GM12892 (cell line): ENCODE measurements at regions not wholly inside any gene's neighbourhood (a gene's known extent, or its start where the extent isn't known, plus 50 kb on each side); places are given as distances from the start of the nearest gene placed in this dataset.

Experiments used
- DNase-seq: peaks from one replicate; pipeline ENCODE4 v3.0.0; 2011; ENCODE audit not compliant: insufficient read length
- FAIRE-seq: peaks from 2 replicates; lab custom pipeline; 2011; peaks lifted over from hg19 to GRCh38; lab: Jason Lieb, UNC
- POLR2A ChIP-seq: IDR thresholded peaks from 2 replicates; pipeline ENCODE4 v1.6.1; 2011; ENCODE audit warnings: low read depth, low read length, control low read depth
- POLR2AphosphoS5 ChIP-seq: IDR thresholded peaks from 2 replicates; pipeline ENCODE4 v1.6.1; 2011; ENCODE audit warnings: low read depth, low read length, control low read depth
- TAF1 ChIP-seq: IDR thresholded peaks from 2 replicates; pipeline ENCODE4 v1.6.1; 2011; ENCODE audit warnings: low read depth, mild to moderate bottlenecking, control low read depth, low read length, borderline replicate concordance

GRCh38 chr14:97344666-97345065 lies 547.5 kb downstream of the VRK1 start:
- no peak for DNase-seq
- FAIRE-seq: no peak
- TF ChIP-seq POLR2AphosphoS5 (no peak), TAF1 (no peak), POLR2A (no peak)

GRCh38 chr14:97346675-97347074 lies 549.5 kb downstream of the VRK1 start:
- TF ChIP-seq TAF1 (no peak), POLR2A (no peak), POLR2AphosphoS5 (no peak)
- no peak for DNase-seq
- no peak for FAIRE-seq

- FAIRE-seq (no peak), DNase-seq (no peak)
- TF ChIP-seq POLR2A: no peak
- no peak for TF ChIP-seq TAF1
- no peak for TF ChIP-seq POLR2AphosphoS5
Measured at GRCh38 chr14:97349463-97349862, 552.3 kb downstream of the VRK1 start.

GRCh38 chr14:97349946-97350345 lies 552.8 kb downstream of the VRK1 start:
- FAIRE-seq (no peak), DNase-seq (no peak)
- TF ChIP-seq POLR2A: no peak
- TF ChIP-seq TAF1: no peak
- no peak for TF ChIP-seq POLR2AphosphoS5

- peak; percentile 9 for FAIRE-seq
- TF ChIP-seq TAF1 (no peak), POLR2A (no peak), POLR2AphosphoS5 (no peak)
Measured at GRCh38 chr14:97350415-97350814, 553.2 kb downstream of the VRK1 start.

GRCh38 chr14:97350894-97351731 lies 553.9 kb downstream of the VRK1 start:
- DNase-seq (no peak), FAIRE-seq (peak; percentile 27)
- TF ChIP-seq POLR2A (no peak), POLR2AphosphoS5 (no peak), TAF1 (no peak)

More at GRCh38 chr14:97350415-97350814, 553.2 kb downstream of the VRK1 start:
- DNase-seq: no peak

GRCh38 chr14:97353102-97353501 lies 555.9 kb downstream of the VRK1 start:
- no peak for DNase-seq
- FAIRE-seq: no peak
- no peak for TF ChIP-seq POLR2AphosphoS5
- no peak for TF ChIP-seq POLR2A
- TF ChIP-seq TAF1: no peak

GRCh38 chr14:97354119-97354722 lies 557.0 kb downstream of the VRK1 start:
- DNase-seq: no peak

GRCh38 chr14:97359341-97359740 lies 562.2 kb downstream of the VRK1 start:
- TF ChIP-seq TAF1: no peak
- no peak for TF ChIP-seq POLR2A
- no peak for TF ChIP-seq POLR2AphosphoS5
- DNase-seq (no peak), FAIRE-seq (no peak)

More at GRCh38 chr14:97354119-97354722, 557.0 kb downstream of the VRK1 start:
- FAIRE-seq: no peak
- TF ChIP-seq POLR2A: no peak
- no peak for TF ChIP-seq TAF1
- TF ChIP-seq POLR2AphosphoS5: no peak

- FAIRE-seq (no peak), DNase-seq (no peak)
- no peak for TF ChIP-seq TAF1
- no peak for TF ChIP-seq POLR2A
- no peak for TF ChIP-seq POLR2AphosphoS5
Measured at GRCh38 chr14:97361181-97361580, 564.0 kb downstream of the VRK1 start.

- FAIRE-seq (no peak), DNase-seq (no peak)
- TF ChIP-seq TAF1: no peak
Measured at GRCh38 chr14:97361958-97362357, 564.8 kb downstream of the VRK1 start.

GRCh38 chr14:97366400-97366799 lies 569.2 kb downstream of the VRK1 start:
- FAIRE-seq (no peak), DNase-seq (no peak)

More at GRCh38 chr14:97366400-97366799, 569.2 kb downstream of the VRK1 start:
- TF ChIP-seq TAF1: no peak
- no peak for TF ChIP-seq POLR2A
- no peak for TF ChIP-seq POLR2AphosphoS5
